HG03095 (cell line): ENCODE measurements at regions not wholly inside any gene's neighbourhood (a gene's known extent, or its start where the extent isn't known, plus 50 kb on each side); places are given as distances from the start of the nearest gene placed in this dataset.

ENCODE experiments used
- ATAC-seq: cut with Tn5 transposase; IDR thresholded peaks from one replicate; pipeline ENCODE4 v1.9.1; 2021; ENCODE audit warnings: moderate library complexity; ENCODE audit not compliant: unreplicated experiment

DNA sequence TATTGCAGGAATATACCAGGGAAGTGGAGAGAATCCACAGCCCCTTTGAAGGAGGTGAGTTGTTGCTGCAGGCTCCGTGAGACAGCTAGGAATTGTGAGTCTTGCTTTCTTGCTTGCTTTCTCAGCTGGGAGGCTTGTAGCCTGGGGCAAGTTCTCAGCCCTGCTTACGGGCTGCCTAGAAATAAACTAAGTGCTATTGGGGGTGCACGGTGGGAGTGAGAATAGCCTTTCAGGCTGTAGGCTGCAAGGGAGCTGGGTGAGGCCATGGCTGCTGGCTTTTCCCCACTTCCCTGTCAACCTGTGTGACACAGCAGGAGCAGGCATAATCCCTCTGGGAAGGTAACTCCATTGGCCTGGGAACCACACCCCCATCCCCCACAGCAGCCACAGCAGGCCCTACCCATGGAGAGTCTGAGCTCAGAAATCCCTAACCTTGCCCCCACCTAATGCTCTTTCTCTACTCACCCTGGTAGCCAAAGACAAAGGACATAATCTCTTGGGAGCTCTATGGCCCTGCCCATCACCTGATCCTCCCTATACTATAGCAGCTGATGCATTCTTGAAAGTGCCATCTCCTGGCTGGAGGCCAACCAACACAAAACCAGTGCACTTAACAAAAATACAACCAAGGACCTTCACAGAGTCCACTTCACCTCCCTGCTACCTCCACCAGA lies 113.0 kb downstream of the MMRN1 start:
- ATAC-seq, result no peak

GRCh38 chr4:90012918-90013317 lies 114.3 kb upstream of the CCSER1 start:
- no peak for ATAC-seq

DNA sequence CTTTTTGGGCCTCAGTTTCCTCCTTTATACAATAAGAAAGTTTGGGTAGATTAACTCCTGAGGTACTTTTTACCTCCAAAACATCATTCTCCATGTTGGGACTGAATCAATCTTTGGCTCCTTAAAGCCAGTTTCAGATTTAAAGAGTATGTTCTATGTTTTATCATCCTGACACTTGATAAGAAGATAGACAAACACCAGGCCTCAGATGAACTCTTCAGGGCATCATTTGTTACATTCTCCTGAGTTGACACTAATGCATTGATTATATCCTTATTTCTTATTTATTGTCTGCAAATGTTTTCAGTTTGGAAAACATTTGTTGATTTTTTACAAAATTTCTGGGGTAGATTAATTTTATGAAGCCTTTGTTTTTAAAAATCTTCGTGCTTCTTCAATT lies 102.7 kb upstream of the CCSER1 start:
- ATAC-seq, result no peak

DNA sequence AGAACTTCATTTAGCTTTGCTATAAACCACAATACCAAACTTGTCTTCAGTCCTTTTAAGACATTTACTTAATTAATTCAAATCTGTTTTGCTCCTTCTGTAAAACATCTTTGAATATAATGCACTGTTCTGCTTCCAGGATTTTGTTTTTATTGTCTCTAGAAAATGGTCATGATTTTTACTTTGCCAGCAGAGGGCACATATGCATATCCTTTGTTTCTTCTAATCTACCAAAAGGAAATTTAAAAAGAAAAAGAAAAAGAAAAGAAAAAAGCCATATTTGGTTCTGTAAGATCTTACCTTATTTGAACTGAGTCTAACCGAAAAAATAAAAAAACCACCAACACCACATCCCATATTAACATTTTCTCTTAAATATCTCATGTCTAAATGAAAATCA lies 101.9 kb upstream of the CCSER1 start:
- no peak for ATAC-seq

GRCh38 chr4:90027565-90027964 lies 99.6 kb upstream of the CCSER1 start:
- ATAC-seq, result peak; percentile 95

DNA sequence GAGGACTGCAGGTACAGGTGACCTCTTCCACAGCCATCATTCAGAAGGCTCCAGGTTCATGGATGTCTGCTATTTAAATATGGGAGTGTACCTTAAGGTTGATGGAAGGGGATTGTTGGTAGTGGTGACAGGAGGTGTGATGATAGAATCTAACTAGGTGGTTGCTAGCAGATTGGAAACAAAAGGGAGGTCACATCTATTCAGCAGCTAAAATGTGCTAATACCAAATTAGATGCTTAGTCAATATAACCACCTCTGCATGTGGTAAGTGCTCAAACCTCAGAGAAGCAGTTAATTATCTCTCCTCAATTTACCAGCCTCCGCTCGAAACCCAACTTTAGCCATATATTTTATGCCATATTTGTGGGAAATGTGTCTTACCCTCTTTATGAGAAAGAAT lies 98.7 kb upstream of the CCSER1 start:
- no peak for ATAC-seq

DNA sequence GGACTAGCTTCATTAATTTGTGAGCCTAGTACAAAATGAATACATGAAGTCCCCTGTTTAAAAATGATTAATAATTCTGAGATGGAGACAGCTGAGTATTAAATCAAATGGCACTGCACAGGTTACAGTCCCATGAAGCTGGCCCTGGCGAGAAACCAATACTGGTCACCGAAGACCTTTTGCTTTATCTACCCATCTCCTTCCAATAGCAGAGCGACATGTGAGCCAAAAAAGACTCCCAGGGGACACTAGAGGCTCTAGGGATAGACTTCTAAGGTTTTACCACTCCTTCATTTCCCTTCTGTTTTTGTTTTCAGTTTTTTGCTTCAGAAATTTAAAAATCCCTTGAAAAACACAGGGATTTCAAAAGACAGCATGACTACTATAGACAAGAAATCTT lies 97.0 kb upstream of the CCSER1 start:
- ATAC-seq, result no peak

DNA sequence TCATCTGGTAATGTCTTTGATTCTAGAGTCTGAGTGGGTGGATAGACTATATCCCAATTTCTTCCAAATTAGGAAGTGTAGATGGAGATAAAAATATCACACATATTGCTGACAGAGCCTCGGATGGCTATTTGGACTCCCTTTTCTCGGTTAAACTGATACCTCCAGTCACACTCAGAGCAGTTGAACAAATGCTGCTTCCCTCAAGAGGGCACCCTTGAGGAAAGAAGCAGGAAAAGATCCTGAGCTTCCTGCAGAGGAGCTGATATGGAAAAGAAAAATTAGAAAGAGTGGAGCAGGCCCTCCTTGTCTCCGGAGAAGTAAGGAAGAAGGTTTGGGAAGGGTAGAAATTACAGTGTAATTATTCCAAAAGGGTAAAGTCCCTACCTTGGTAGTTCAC lies 96.2 kb upstream of the CCSER1 start:
- ATAC-seq, result no peak

- no peak for ATAC-seq
Measured at GRCh38 chr4:90039122-90039521, 88.1 kb upstream of the CCSER1 start.

DNA sequence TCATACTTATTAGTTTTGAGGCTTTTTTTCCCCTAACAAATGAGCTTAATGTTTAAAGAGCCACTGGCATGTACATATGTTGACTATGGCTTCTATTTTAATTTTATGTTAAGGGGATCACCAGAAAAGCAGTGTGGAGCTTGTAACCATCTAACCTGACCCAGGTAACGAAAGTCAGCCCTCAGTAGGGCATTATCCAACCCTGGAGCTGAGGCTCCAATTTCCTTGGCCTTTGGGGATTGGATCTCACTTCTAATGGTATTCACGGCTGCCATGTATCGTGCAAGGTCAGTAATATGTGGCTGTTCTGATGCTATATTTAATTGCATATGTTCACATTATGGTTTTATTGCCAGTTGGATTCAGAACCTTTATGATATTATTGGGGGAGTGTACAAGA lies 75.2 kb upstream of the CCSER1 start:
- ATAC-seq, result no peak

- no peak for ATAC-seq
Measured at GRCh38 chr4:90057091-90057490, 70.1 kb upstream of the CCSER1 start.

GRCh38 chr4:90060039-90060438 lies 67.2 kb upstream of the CCSER1 start:
- no peak for ATAC-seq

DNA sequence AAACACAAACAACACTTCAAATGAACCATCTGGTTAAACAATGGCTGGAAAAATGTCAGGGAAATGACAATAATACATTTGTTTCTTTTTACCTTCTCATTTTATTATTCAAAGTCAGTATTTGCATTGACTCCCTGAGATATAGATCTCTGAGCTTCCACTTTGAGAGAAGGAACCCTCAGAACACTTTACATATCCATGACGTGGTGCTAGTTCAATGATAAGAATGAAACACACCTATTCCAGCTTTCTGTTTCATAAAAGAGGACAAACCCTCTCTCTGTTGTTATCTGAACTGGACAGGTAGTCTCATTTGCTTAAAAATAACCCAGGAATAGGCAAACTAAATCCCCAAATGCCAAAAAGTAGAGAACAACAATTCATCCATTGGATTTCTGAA lies 65.3 kb upstream of the CCSER1 start:
- no peak for ATAC-seq

GRCh38 chr4:90064196-90064595 lies 63.0 kb upstream of the CCSER1 start:
- no peak for ATAC-seq

DNA sequence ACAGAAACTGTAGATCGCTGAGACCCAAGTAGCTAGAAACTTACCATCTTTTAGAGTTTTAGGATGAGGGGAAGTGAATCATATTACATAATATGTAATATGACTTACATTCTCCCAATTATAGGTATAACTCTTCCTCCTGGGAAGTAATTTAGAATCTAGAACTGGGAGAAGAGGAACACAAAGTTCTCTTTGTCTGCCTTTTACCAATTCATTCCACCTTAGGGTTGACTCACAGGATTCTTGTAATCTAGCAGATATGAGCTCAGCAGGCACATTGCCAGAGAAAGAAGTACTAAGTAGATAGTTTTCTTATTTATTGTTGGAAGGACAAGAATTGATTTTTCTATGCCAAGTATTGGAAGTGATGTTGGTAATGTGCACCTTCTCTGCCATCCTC lies 58.0 kb upstream of the CCSER1 start:
- ATAC-seq, result no peak

- ATAC-seq, result no peak
Measured at GRCh38 chr4:90071289-90072235, 55.6 kb upstream of the CCSER1 start.

DNA sequence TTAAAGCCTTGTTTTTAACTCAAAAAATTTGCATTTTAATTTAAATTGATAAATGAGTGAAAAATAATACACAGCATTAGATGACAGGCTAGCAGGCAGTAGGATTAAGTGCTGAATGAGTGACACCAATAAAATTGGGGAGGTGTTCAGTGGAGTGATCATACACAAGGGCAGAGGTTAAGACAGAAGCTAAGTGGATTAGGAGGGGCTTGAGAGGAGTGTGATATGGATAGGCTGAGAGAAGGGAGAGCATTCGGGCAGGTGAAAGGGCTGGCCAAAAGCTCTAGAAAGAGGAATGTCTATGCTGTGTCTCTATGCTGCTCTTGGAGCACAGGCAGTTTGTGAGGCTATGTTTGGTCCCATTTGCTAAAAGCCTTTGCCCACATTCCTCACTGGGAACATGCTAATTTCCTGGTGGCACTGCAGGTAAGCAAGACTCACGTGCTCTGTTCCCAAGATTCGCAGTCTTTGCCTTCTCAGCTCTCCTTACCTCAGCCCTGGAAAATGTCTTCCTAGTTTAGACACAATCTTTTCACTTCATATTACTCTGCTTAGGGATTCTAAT lies 52.8 kb upstream of the CCSER1 start:
- no peak for ATAC-seq
